GM21529 (cell line): ENCODE measurements at regions not wholly inside any gene's neighbourhood (a gene's known extent, or its start where the extent isn't known, plus 50 kb on each side); places are given as distances from the start of the nearest gene placed in this dataset.

Source experiments
- ATAC-seq: cut with Tn5 transposase; IDR thresholded peaks from one replicate; pipeline ENCODE4 v1.9.1; 2021; ENCODE audit not compliant: unreplicated experiment

GRCh38 chr11:43545610-43546009 is 134.9 kb upstream of the HSD17B12 start:
- ATAC-seq = no peak

DNA sequence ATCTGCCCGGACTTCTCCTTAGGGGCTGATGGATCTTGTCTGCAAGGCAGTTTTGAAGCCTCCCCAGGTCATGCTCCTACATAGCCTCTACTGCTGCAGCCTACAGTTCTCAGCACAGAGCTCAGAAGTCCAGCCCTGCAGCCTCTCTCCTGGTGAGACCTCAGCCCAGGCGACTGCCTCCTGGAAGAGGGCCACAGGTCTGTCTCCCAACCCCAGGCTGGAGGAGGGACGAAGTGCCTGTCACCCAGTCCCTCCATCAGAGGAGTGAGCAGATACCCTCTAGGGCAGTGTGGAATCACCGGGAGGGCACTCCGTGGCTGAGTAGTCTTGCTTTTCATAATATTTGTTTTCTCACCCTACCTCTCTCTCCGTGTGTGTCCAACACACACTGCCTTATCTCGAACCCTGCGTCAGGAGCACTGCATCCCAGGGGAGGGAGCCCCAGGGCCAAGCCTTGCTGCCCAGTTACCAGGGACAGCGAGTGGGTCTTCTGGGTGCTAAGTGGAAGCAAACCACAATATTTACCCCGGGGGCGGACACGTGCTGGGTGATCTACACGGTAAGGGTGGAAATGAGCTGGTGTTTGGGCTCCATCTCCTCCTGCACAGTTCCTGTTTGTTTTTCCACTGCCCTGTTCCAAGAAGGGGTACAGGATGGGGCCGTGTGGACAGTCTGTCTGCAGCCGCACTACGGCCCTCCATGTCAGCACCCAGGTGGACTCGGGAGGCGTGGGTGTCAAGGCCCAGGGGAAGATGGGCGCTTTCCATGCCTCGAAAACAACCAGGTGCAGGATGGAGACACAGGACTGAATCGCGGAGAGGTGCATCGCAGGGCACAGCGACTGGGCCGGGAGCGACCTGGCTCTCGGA is 133.7 kb upstream of the HSD17B12 start:
- ATAC-seq = no peak

- no peak for ATAC-seq
Measured at GRCh38 chr11:43547430-43547831, 133.1 kb upstream of the HSD17B12 start.

- no peak for ATAC-seq
Measured at GRCh38 chr11:43547889-43548381, 132.6 kb upstream of the HSD17B12 start.

DNA sequence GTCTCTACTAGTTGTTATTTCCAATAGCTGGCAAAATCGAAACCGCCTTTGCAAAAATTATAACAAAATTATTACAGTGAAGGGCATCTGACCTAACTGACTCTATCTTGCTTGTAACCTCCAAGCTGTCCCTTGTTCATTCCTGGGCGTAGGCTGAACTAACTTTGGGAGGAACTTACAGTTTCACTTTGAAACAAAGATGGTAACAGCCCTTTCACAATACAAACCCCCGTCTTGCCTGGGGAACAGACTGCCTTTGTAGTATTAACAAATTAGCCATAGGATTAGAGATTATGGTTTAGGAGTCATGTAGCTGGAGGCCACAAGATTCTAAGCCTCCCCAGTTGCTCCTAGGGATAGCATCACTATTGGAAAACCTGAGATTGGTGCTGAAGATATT is 131.6 kb upstream of the HSD17B12 start:
- ATAC-seq = no peak

DNA sequence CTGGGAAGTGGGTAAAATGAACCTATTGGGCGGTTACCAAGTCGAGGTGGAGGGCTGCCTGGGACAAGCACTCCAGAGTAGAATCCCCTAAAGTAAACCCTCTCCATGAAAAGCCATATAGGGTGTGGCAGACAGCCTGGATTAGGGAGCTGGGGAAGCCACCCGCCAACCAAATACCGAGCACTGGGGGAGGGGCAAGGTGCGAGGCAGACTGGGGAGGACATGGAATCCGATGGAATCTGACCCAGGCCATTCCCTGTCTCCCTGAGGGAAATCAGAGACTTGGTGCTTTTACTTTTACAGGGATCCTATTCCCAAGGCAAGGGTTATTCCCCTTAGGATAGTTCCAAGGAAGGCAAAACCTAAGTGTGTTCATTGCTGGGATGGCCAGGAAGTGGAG is 130.9 kb upstream of the HSD17B12 start:
- no peak for ATAC-seq

DNA sequence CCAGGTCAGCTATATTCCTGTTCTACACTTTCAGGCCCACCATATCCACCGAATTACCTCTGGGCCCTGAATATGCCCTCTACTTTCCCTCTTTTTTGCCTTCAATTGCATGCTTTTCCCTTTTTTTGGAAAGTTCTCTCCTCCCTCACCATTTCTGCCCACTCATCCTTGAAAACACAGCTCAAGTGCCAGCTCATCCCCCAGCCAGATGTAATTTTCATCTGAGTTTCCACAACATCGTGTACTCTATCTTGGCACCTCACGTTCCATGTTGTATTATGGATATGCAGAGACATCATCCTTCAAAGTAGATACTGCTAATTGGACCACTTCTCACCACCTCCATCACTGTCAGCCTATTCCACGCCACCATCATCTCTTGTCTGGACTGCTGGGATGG is 129.8 kb upstream of the HSD17B12 start:
- ATAC-seq = no peak

DNA sequence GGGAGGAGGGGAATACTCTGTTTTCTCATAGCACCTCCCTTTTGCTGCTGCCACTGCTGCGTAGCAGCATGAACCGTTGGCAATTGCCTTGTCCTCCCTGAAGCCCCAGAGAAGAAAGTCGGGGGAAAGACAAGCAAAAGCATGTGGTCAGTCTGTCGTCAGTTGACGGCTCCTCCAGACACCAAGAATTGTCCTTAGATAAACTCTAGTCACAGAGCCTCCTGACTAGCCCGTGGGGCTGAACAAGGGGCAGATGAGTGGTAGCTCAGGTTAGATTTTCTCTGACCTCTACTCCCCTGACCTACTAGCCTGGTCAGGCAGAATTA is 126.4 kb upstream of the HSD17B12 start:
- ATAC-seq = no peak

DNA sequence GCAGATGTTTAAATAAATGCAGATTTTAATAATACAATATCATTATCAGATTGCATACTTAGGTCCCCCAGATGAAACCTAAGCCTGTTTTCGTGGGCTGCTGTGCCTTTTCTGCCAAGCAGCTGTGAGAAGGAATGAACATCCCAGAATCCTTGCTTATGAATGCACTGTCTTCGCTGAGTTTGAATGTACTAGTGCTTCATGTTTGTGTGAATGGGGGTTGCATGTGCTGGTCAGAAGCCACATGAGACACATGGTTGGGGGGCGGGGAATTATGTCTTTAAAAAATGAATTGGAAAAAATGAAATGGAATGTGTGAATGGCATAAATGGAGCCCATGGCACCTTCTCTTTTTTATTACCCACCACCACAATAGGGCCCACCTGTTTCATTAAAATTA is 125.4 kb upstream of the HSD17B12 start:
- no peak for ATAC-seq

DNA sequence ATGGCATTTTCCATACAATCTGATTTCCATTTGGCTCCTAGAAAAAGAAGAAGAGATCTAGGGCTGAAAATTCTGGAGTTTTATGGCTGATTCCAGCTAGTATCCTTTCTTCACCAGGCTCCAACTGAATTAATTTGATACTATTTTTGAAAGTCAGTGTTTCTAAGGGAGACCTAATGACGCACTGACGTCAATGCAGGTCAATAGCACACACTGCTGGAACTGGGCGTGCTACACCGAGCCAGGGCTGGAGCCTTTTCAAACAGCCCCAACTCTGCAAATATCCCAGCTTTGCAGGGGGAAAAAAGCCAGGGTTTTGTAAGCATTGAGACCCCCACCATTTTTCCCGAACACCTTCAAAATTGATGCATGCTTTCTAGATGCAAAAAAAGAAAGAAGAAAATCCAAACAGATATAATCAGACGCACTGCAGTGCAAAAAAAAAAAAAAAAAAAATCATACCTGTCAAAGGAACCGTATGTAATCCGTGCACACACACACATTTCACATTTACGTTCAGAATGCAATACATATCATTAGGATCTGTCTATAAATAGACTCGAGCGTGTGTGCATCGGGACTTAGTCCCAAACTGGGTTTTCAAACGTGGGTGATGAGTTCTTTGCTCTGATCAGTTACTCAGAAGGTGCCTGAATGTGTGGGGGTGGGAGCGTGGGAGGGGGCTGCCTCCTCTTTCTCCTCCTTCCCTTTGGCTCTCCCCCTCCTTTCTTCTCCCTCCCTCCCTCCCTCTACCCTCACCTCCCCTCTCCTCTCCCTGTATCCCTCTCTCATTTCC is 124.5 kb upstream of the HSD17B12 start:
- ATAC-seq = no peak

GRCh38 chr11:43556612-43557375 is 123.7 kb upstream of the HSD17B12 start:
- ATAC-seq = no peak

DNA sequence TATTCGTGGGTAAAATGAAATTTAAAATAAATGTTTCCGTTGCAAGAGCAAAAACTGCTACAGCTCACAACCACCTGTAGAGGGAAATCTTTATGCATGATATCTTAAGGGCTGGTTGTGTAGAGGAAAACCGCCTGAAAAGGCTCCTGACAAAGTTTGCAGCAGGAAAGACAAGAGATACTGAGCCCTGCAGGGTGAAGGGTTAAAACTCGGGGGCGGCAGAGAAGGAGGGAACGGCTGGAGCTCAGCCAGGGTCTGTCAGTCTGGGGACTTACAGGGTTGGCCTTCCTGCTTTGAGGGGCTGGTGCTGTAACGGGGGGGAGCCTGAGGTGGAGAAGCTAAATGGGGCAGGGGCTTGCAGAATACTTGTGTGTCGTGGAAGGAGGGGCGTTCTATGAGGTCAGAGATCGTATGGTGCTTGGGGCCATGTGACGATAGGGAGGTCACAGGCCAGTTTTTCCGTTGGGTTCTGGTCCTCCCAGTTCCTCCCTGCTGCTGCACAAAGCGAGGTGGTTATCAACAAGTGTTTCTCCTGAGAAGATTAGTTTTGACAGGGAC is 122.9 kb upstream of the HSD17B12 start:
- ATAC-seq = no peak

GRCh38 chr11:43558146-43558545 is 122.4 kb upstream of the HSD17B12 start:
- no peak for ATAC-seq

- ATAC-seq = no peak
Measured at GRCh38 chr11:43558556-43559127, 121.9 kb upstream of the HSD17B12 start.

GRCh38 chr11:43561832-43562231 is 118.7 kb upstream of the HSD17B12 start:
- ATAC-seq = no peak

GRCh38 chr11:43567396-43567975 is 113.1 kb upstream of the HSD17B12 start:
- ATAC-seq = peak; percentile 74

GRCh38 chr11:43573233-43573632 is 107.3 kb upstream of the HSD17B12 start:
- ATAC-seq = no peak

- no peak for ATAC-seq
Measured at GRCh38 chr11:43573873-43574272, 106.7 kb upstream of the HSD17B12 start.

DNA sequence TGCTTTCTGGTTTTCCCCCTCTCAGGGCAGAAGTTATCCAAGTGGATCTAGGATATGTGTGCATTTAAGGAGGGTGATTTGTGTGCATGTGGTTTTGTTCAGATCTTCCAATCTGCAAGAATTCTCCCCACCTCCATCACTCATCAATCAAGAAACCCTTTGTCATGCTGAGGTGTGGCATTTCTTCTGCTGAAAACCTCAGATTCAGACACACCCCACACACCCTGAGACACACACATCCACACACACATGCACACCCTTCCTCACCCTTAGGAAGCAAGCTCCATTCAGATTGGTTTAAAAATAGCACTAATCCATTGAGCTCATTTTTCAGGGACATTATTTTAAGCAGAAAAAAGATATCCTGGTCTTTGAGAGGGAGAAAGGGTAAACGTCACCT is 106.1 kb upstream of the HSD17B12 start:
- no peak for ATAC-seq
